C1 segment of cervical spinal cord (tissue), 14 donors: ENCODE measurements at regions not wholly inside any gene's neighbourhood (a gene's known extent, or its start where the extent isn't known, plus 50 kb on each side); places are given as distances from the start of the nearest gene placed in this dataset.

Source experiments
- DNase-seq, 14 donors: peaks; one replicate each; lab custom pipeline; 2025; lab: John Stamatoyannopoulos, UW

GRCh38 chr1:79655876-79656275 lies 649.3 kb upstream of the ADGRL4 start:
- no peak for DNase-seq

- DNase-seq: no peak
Observed at GRCh38 chr1:79652426-79652825, 645.9 kb upstream of the ADGRL4 start.

GRCh38 chr1:79648126-79648525 lies 641.6 kb upstream of the ADGRL4 start:
- no peak for DNase-seq

- no peak for DNase-seq
Observed at GRCh38 chr1:79646880-79647279, 640.4 kb upstream of the ADGRL4 start.

GRCh38 chr1:79638382-79638781 lies 631.9 kb upstream of the ADGRL4 start:
- no peak for DNase-seq

GRCh38 chr1:79633456-79633855 lies 626.9 kb upstream of the ADGRL4 start:
- DNase-seq: no peak

GRCh38 chr1:79629414-79629813 lies 622.9 kb upstream of the ADGRL4 start:
- DNase-seq: no peak

GRCh38 chr1:79617777-79618176 lies 611.2 kb upstream of the ADGRL4 start:
- no peak for DNase-seq

- no peak for DNase-seq
Observed at GRCh38 chr1:79614762-79615161, 608.2 kb upstream of the ADGRL4 start.

GRCh38 chr1:79614106-79614505 lies 607.6 kb upstream of the ADGRL4 start:
- no peak for DNase-seq

GRCh38 chr1:79613046-79613445 lies 606.5 kb upstream of the ADGRL4 start:
- no peak for DNase-seq

- DNase-seq: no peak
Observed at GRCh38 chr1:79604490-79605198, 598.1 kb upstream of the ADGRL4 start.

- DNase-seq: no peak
Observed at GRCh38 chr1:79603843-79604242, 597.3 kb upstream of the ADGRL4 start.

- no peak for DNase-seq
Observed at GRCh38 chr1:79599257-79599656, 592.7 kb upstream of the ADGRL4 start.

GRCh38 chr1:79595931-79596330 lies 589.4 kb upstream of the ADGRL4 start:
- no peak for DNase-seq

GRCh38 chr1:79594121-79594698 lies 587.7 kb upstream of the ADGRL4 start:
- DNase-seq: no peak

- no peak for DNase-seq
Observed at GRCh38 chr1:79592707-79593106, 586.2 kb upstream of the ADGRL4 start.

- DNase-seq: no peak
Observed at GRCh38 chr1:79588719-79589118, 582.2 kb upstream of the ADGRL4 start.

- no peak for DNase-seq
Observed at GRCh38 chr1:79587229-79587628, 580.7 kb upstream of the ADGRL4 start.

- DNase-seq: no peak
Observed at GRCh38 chr1:79585801-79586200, 579.3 kb upstream of the ADGRL4 start.

- DNase-seq: no peak
Observed at GRCh38 chr1:79575424-79575823, 568.9 kb upstream of the ADGRL4 start.

- no peak for DNase-seq
Observed at GRCh38 chr1:79568411-79568810, 561.9 kb upstream of the ADGRL4 start.

- no peak for DNase-seq
Observed at GRCh38 chr1:79561521-79561978, 555.0 kb upstream of the ADGRL4 start.

- no peak for DNase-seq
Observed at GRCh38 chr1:79556189-79556588, 549.7 kb upstream of the ADGRL4 start.
